ENCODE measurements at regions not wholly inside any gene's neighbourhood (a gene's known extent, or its start where the extent isn't known, plus 50 kb on each side); places are given as distances from the start of the nearest gene placed in this dataset.

GRCh38 chr4:63831590-63832155 lies 577.6 kb downstream of the TECRL start:
- Histone ChIP-seq H3K4me1 (no peaks in the 10 kb centered on the region), H3K9ac (no peak overlapping the region), H3K9me3 (no peaks in the 10 kb centered on the region), H3K4me3 (no peak overlapping the region), H3K36me3 (no peaks in the 10 kb centered on the region), H4K20me1 (no peaks in the 10 kb centered on the region), H3K27me3 (no peaks in the 10 kb centered on the region), H3K4me2 (no peak overlapping the region), H3K27ac (no peak overlapping the region)
- no peak for TF ChIP-seq Cebpa-rat (IDR thresholded peaks at IDR 0.05)

GRCh38 chr4:63817196-63817865 lies 591.9 kb downstream of the TECRL start:
- Histone ChIP-seq H3K4me1 (no peaks in the 10 kb centered on the region), H3K4me3 (no peak overlapping the region), H3K27ac (no peak overlapping the region), H4K20me1 (no peaks in the 10 kb centered on the region), H3K4me2 (no peak overlapping the region), H3K9me3 (no peaks in the 10 kb centered on the region), H3K27me3 (no peaks in the 10 kb centered on the region), H3K9ac (no peak overlapping the region), H3K36me3 (no peaks in the 10 kb centered on the region)
- no peak for TF ChIP-seq Cebpa-rat (IDR thresholded peaks at IDR 0.05)

DNA sequence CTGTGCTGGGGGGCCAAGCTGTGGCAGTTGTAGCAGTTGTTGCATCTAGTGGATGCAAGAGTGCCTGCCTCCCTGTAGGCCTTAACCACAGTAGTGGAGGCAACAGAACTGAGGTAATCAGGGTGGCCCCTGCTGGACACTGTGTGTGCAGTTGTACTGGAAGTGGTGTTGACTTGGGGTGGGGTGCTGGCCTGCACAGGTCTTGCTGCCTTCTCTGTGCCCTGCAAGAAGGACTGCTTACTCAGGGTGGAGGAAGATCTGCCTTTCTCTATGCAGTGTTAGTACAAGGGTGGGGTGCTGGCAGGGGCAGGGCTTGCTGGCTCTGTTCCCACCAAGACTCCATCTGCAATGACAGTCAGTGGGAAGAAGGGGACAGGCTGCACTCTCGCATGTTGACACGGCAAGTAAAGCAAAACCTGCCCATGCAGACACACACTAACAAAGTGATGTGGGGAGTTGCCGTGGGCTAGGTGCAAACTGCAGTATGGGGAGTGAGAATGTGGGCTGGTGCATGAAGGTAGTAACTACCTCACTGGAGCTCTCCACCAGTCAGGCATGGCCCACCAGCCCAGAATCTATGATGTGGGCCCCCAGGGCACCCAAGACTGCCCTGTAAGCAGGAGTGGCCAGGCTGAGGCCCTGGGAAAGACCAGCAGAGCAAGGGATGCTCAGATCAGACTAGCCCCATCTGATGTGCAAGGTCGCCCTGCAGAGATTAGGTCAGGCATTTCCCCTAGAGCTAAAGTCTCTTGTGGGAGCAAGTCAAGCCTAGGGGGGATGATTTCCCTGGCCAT lies 594.9 kb downstream of the TECRL start:
- no peak for TF ChIP-seq Cebpa-rat (IDR thresholded peaks at IDR 0.05)
- H3K36me3 ChIP-seq: no peaks in the 10 kb centered on the region
- no peak overlapping the region for H3K27ac ChIP-seq
- H4K20me1 ChIP-seq: no peaks in the 10 kb centered on the region
- no peaks in the 10 kb centered on the region for H3K4me1 ChIP-seq
- no peak overlapping the region for H3K4me3 ChIP-seq
- H3K9ac ChIP-seq: no peak overlapping the region
- no peak overlapping the region for H3K4me2 ChIP-seq
- no peaks in the 10 kb centered on the region for H3K27me3 ChIP-seq
- no peaks in the 10 kb centered on the region for H3K9me3 ChIP-seq

GRCh38 chr4:63799166-63799565 lies 610.1 kb downstream of the TECRL start:
- no peak for TF ChIP-seq Cebpa-rat (IDR thresholded peaks at IDR 0.05)
- Histone ChIP-seq H3K9me3 (no peaks in the 10 kb centered on the region), H3K36me3 (no peaks in the 10 kb centered on the region), H3K27ac (no peak overlapping the region), H4K20me1 (no peaks in the 10 kb centered on the region), H3K4me3 (no peak overlapping the region), H3K9ac (no peak overlapping the region), H3K27me3 (no peaks in the 10 kb centered on the region), H3K4me1 (no peaks in the 10 kb centered on the region), H3K4me2 (no peak overlapping the region)

- TF ChIP-seq Cebpa-rat (IDR thresholded peaks at IDR 0.05): no peak
- H3K4me3 ChIP-seq: no peak overlapping the region
Measured at GRCh38 chr4:63795301-63795700, 613.9 kb downstream of the TECRL start.

DNA sequence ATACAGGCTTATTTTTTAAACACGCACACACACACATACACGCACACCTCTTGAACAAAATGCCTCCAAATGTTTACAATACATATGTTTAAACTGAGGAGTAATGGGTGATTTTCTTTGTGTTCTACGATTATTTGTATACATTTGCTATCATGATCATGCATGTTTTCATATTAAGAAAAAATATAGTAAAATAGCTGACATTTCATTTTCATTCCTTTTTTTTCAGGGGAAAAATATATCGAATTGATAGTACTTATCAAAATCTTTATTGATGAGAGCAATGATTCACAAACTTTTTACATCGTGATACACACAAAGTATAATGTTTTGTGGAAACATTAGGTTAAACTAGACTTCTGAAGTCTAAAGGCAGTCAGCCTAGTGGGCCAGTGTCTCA lies 618.9 kb downstream of the TECRL start:
- no peaks in the 10 kb centered on the region for H3K27me3 ChIP-seq
- no peaks in the 10 kb centered on the region for H3K36me3 ChIP-seq
- no peak for TF ChIP-seq Cebpa-rat (IDR thresholded peaks at IDR 0.05)
- H3K4me1 ChIP-seq: no peaks in the 10 kb centered on the region
- no peak overlapping the region for H3K4me2 ChIP-seq
- no peak overlapping the region for H3K27ac ChIP-seq
- no peaks in the 10 kb centered on the region for H4K20me1 ChIP-seq
- H3K4me3 ChIP-seq: no peak overlapping the region
- H3K9me3 ChIP-seq: no peaks in the 10 kb centered on the region
- H3K9ac ChIP-seq: no peak overlapping the region

More at GRCh38 chr4:63795301-63795700, 613.9 kb downstream of the TECRL start:
- Histone ChIP-seq H3K36me3 (no peaks in the 10 kb centered on the region), H3K27me3 (no peaks in the 10 kb centered on the region), H3K4me2 (no peak overlapping the region), H3K9me3 (no peaks in the 10 kb centered on the region), H3K4me1 (no peaks in the 10 kb centered on the region), H3K9ac (no peak overlapping the region), H4K20me1 (no peaks in the 10 kb centered on the region), H3K27ac (no peak overlapping the region)

DNA sequence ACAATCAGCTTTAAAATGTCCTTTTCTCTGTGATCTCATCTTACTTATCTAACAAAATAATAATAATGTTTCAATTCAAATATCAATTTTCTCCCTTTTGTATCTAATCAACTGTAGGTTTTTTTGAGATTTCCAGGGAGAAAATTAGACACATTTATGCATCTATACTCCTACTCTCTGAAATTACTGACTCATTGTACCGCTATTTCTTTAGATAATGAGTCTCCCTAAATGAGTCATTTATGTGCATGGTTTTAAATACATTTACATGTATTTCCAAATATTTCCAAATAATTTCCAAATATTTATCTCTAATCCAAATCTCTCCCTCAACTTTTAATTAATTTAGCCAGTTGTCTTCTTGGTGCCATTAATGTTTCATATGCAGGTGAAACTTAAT lies 621.0 kb downstream of the TECRL start:
- no peak overlapping the region for H3K4me2 ChIP-seq
- TF ChIP-seq Cebpa-rat (IDR thresholded peaks at IDR 0.05): no peak

GRCh38 chr4:63787326-63787725 lies 621.9 kb downstream of the TECRL start:
- H3K9ac ChIP-seq: no peak overlapping the region
- TF ChIP-seq Cebpa-rat (IDR thresholded peaks at IDR 0.05): no peak

More for the DNA sequence above, 621.0 kb downstream of the TECRL start:
- Histone ChIP-seq H4K20me1 (no peaks in the 10 kb centered on the region), H3K9me3 (no peaks in the 10 kb centered on the region), H3K27me3 (no peaks in the 10 kb centered on the region), H3K4me1 (no peaks in the 10 kb centered on the region), H3K36me3 (no peaks in the 10 kb centered on the region), H3K27ac (no peak overlapping the region), H3K4me3 (no peak overlapping the region), H3K9ac (no peak overlapping the region)

DNA sequence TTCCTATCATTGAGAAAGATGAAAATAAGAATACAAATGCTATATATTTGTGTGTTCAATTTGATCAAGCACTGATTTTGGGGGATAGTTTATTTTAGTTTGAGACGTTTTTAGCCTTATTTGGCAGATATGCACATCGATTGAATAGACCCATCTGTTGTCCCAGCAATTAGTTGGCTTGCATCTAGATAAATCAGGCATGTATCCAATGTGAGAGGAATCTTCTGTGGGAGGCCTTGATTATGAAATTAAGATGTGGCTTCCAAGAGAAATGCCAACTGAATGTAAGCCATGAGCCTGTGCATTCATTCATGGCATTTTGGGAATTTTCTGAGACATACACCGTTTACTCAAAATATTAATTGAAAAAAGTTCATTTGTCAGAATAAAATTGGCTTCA lies 623.1 kb downstream of the TECRL start:
- no peak for TF ChIP-seq Cebpa-rat (IDR thresholded peaks at IDR 0.05)
- no peak overlapping the region for H3K4me3 ChIP-seq
- H3K27me3 ChIP-seq: no peaks in the 10 kb centered on the region
- no peak overlapping the region for H3K27ac ChIP-seq
- no peak overlapping the region for H3K4me2 ChIP-seq
- H4K20me1 ChIP-seq: no peaks in the 10 kb centered on the region
- H3K36me3 ChIP-seq: no peaks in the 10 kb centered on the region
- no peak overlapping the region for H3K9ac ChIP-seq
- no peaks in the 10 kb centered on the region for H3K4me1 ChIP-seq
- H3K9me3 ChIP-seq: no peaks in the 10 kb centered on the region

More at GRCh38 chr4:63787326-63787725, 621.9 kb downstream of the TECRL start:
- no peak overlapping the region for H3K4me2 ChIP-seq
- no peaks in the 10 kb centered on the region for H3K9me3 ChIP-seq
- no peak overlapping the region for H3K4me3 ChIP-seq
- no peaks in the 10 kb centered on the region for H3K36me3 ChIP-seq
- H3K27ac ChIP-seq: no peak overlapping the region
- H3K27me3 ChIP-seq: no peaks in the 10 kb centered on the region
- no peaks in the 10 kb centered on the region for H3K4me1 ChIP-seq
- no peaks in the 10 kb centered on the region for H4K20me1 ChIP-seq

DNA sequence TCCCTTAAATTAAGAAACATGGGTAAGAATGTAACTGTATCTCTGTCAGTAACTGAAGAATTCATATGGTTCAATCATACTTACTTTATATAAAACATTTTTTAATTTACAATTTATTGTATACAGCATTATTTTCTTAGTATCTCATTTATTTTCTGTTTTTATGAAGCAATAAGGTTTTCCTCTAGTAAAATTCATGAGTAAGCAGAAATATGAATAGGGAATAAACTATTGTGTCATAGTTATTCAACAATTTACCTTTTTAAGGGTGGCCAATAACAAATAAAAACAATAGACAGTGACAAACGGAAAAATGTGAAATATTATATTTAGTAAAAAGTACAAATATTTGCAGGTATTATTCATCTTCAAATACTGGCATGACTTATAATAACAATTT lies 624.4 kb downstream of the TECRL start:
- Histone ChIP-seq H3K4me2 (no peak overlapping the region), H4K20me1 (no peaks in the 10 kb centered on the region), H3K27ac (no peak overlapping the region), H3K27me3 (no peaks in the 10 kb centered on the region), H3K9ac (no peak overlapping the region), H3K4me3 (no peak overlapping the region), H3K36me3 (no peaks in the 10 kb centered on the region), H3K9me3 (no peaks in the 10 kb centered on the region), H3K4me1 (no peaks in the 10 kb centered on the region)
- no peak for TF ChIP-seq Cebpa-rat (IDR thresholded peaks at IDR 0.05)
